Right lobe of liver (tissue), 4 donors: ENCODE measurements at regions not wholly inside any gene's neighbourhood (a gene's known extent, or its start where the extent isn't known, plus 50 kb on each side); places are given as distances from the start of the nearest gene placed in this dataset.
"Not testable (repeated sequence)": the region's sequence is repeated elsewhere in the genome, so short reads cannot be mapped to it uniquely, and the experiment has no call there.

Experiments used
- POLR2A ChIP-seq: fragments of 450-650 bp; IDR thresholded peaks from one replicate; pipeline ENCODE4 v1.6.1; 2017; ENCODE audit warnings: antibody characterized with exemption, mild to moderate bottlenecking
- TF ChIP-seq, protein P1 (sequence below), 4 donors: fragments of 200-600 bp in 3 of 4; fragments of 450-650 bp in 1 of 4; IDR thresholded peaks; one replicate each; pipeline versions ENCODE4 v1.5.1 to v1.8.0; 2016 to 2022; ENCODE audit warnings: antibody characterized with exemption in 4 of 4, mild to moderate bottlenecking in 2 of 4
- donor health status: DM: no; HTN: no; CAD: no.
- donor health status: DM: no; HTN: no; CAD: no.
- donor health status: DM: no; HTN: yes; CAD: no.

- TF ChIP-seq, protein P1, sequence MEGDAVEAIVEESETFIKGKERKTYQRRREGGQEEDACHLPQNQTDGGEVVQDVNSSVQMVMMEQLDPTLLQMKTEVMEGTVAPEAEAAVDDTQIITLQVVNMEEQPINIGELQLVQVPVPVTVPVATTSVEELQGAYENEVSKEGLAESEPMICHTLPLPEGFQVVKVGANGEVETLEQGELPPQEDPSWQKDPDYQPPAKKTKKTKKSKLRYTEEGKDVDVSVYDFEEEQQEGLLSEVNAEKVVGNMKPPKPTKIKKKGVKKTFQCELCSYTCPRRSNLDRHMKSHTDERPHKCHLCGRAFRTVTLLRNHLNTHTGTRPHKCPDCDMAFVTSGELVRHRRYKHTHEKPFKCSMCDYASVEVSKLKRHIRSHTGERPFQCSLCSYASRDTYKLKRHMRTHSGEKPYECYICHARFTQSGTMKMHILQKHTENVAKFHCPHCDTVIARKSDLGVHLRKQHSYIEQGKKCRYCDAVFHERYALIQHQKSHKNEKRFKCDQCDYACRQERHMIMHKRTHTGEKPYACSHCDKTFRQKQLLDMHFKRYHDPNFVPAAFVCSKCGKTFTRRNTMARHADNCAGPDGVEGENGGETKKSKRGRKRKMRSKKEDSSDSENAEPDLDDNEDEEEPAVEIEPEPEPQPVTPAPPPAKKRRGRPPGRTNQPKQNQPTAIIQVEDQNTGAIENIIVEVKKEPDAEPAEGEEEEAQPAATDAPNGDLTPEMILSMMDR (IDR thresholded peaks at IDR 0.05), result not testable (repeated sequence)
- TF ChIP-seq POLR2A, result not testable (repeated sequence)
Measured at GRCh38 chr14:106757444-106757843, 1231.1 kb downstream of the TMEM121 start.
